B cell (primary cell): ENCODE measurements at regions not wholly inside any gene's neighbourhood (a gene's known extent, or its start where the extent isn't known, plus 50 kb on each side); places are given as distances from the start of the nearest gene placed in this dataset.

Experiments used
- ATAC-seq: fragments of 200-7000 bp; cut with Tn5 transposase; one replicate; pipeline ENCODE4 v1.10.0; 2021; ENCODE audit warnings: low read depth, mild to moderate bottlenecking, moderate number of reproducible peaks, moderate library complexity
- CTCF ChIA-PET: fragments of 350-600 bp; sonication (Branson Sonifier 250); formaldehyde crosslinking; loops from one replicate; lab custom pipeline; 2021; ENCODE audit warnings: antibody characterized with exemption, inconsistent platforms; lab: Charles Lee
- POLR2A ChIA-PET: fragments of 350-600 bp; sonication (Branson Sonifier 250); formaldehyde crosslinking; loops from one replicate; lab custom pipeline; 2021; ENCODE audit warnings: antibody characterized with exemption; lab: Charles Lee
- DNase-seq: peaks from one replicate; pipeline ENCODE4 v3.0.0; 2013
- H2AFZ ChIP-seq: 2 replicates; pipeline ENCODE4 v1.6.1; 2012; ENCODE audit warnings: mild to moderate bottlenecking, low read depth, low read length; ENCODE audit not compliant: insufficient read depth, poor library complexity, severe bottlenecking
- H3K27ac ChIP-seq, 2 donors: 1 replicate in 1 of 2; 2 replicates in 1 of 2; pipeline ENCODE4 v1.5.1; 2012 to 2013; ENCODE audit warnings: low read length in 2 of 2, mild to moderate bottlenecking in 2 of 2, moderate library complexity in 1 of 2
- H3K27me3 ChIP-seq, 4 experiments: fragments of 200-600 bp in 1 of 4; sonication (generic) in 1 of 4; replicated peaks in 1 of 4; 1 replicate in 2 of 4; 2 replicates in 2 of 4; pipeline versions ENCODE4 v1.6.1 to v1.7.0; 2013 to 2016; ENCODE audit warnings: low read length in 3 of 4, mild to moderate bottlenecking in 2 of 4, mixed read lengths in 1 of 4, moderate library complexity in 1 of 4; ENCODE audit not compliant: insufficient read depth in 4 of 4, control insufficient read depth in 3 of 4; ENCODE audit errors: control extremely low read depth in 1 of 4
- H3K36me3 ChIP-seq, 2 experiments: replicated peaks in 1 of 2; 1 replicate in 1 of 2; 2 replicates in 1 of 2; pipeline versions ENCODE4 v1.6.1 to v1.7.1; 2013; ENCODE audit warnings: low read length in 1 of 2; ENCODE audit not compliant: insufficient read depth in 2 of 2, control insufficient read depth in 1 of 2; ENCODE audit errors: control extremely low read depth in 1 of 2, extremely low read depth in 1 of 2
- H3K4me1 ChIP-seq, 2 donors: fragments of 200-600 bp in 1 of 2; sonication (generic) in 1 of 2; 1 replicate in 1 of 2; 2 replicates in 1 of 2; pipeline versions ENCODE4 v1.5.1 to v1.6.1; 2013 to 2017; ENCODE audit warnings: low read length in 2 of 2; ENCODE audit not compliant: control insufficient read depth in 2 of 2, insufficient read depth in 2 of 2
- H3K4me2 ChIP-seq: replicated peaks from 2 replicates; pipeline ENCODE3; 2012; ENCODE audit warnings: mild to moderate bottlenecking, low read depth, low read length; ENCODE audit not compliant: poor library complexity, severe bottlenecking
- H3K4me3 ChIP-seq, 5 experiments: fragments of 200-600 bp in 1 of 5; sonication (generic) in 1 of 5; 1 replicate in 3 of 5; 2 replicates in 2 of 5; pipeline versions ENCODE4 v1.5.1 to v1.7.0; 2011 to 2016; ENCODE audit warnings: low read length in 4 of 5, mild to moderate bottlenecking in 4 of 5, low read depth in 2 of 5, control low read depth in 1 of 5, moderate library complexity in 1 of 5; ENCODE audit not compliant: insufficient read depth in 1 of 5; ENCODE audit errors: control extremely low read depth in 1 of 5, extremely low read depth in 1 of 5
- H3K79me2 ChIP-seq: fragments of 200-600 bp; sonication (generic); one replicate; pipeline ENCODE4 v1.6.0; 2016; ENCODE audit warnings: low read length; ENCODE audit not compliant: control insufficient read depth, insufficient read depth
- H3K9ac ChIP-seq: fragments of 200-600 bp; sonication (generic); 2 replicates; pipeline ENCODE4 v1.6.1; 2017; ENCODE audit warnings: mild to moderate bottlenecking, low read length, moderate library complexity
- H3K9me3 ChIP-seq, 3 donors: one replicate each; pipeline versions ENCODE4 v1.6.1 to v1.7.1; 2013; ENCODE audit warnings: low read length in 2 of 3; ENCODE audit not compliant: control insufficient read depth in 2 of 3, insufficient read depth in 1 of 3; ENCODE audit errors: control extremely low read depth in 1 of 3
- H4K20me1 ChIP-seq: 2 replicates; pipeline ENCODE4 v1.6.0; 2012; ENCODE audit warnings: mild to moderate bottlenecking, low read length; ENCODE audit not compliant: insufficient read depth, control insufficient read depth, poor library complexity, severe bottlenecking
- H3K27ac Mint-ChIP-seq: one replicate; pipeline ENCODE4 v1.8.0; 2021; ENCODE audit warnings: mixed read lengths
- H3K27me3 Mint-ChIP-seq: one replicate; pipeline ENCODE4 v1.8.0; 2021; ENCODE audit warnings: mixed read lengths
- H3K4me1 Mint-ChIP-seq: one replicate; pipeline ENCODE4 v1.8.0; 2021; ENCODE audit warnings: mixed read lengths
- H3K4me3 Mint-ChIP-seq: one replicate; pipeline ENCODE4 v1.8.0; 2021; ENCODE audit warnings: mixed read lengths
- H3K9me3 Mint-ChIP-seq: one replicate; pipeline ENCODE4 v1.8.0; 2022; ENCODE audit warnings: mixed read lengths; ENCODE audit not compliant: insufficient read depth
- EZH2 ChIP-seq: IDR thresholded peaks from 2 replicates; pipeline ENCODE4 v1.6.1; 2012; ENCODE audit warnings: borderline replicate concordance, low read depth, mild to moderate bottlenecking, moderate library complexity, low read length; ENCODE audit not compliant: insufficient read depth, poor library complexity, severe bottlenecking
- WGBS: methylation state at CpG from one replicate; pipeline ENCODE4 v1.1.5; 2013; ENCODE audit warnings: missing lambda C conversion rate; ENCODE audit not compliant: insufficient coverage; 5-methylcytosine and 5-hydroxymethylcytosine counted together
- intact Hi-C: fragments of 100-400 bp; cut with micrococcal nuclease; formaldehyde crosslinking; loops from one replicate; pipeline ENCODE4 v1.10.0; 2022
- TF ChIP-seq, protein P1 (sequence below): fragments of 200-600 bp; IDR thresholded peaks from one replicate; pipeline ENCODE4 v1.8.0; 2022; ENCODE audit warnings: antibody characterized with exemption, mild to moderate bottlenecking

DNA sequence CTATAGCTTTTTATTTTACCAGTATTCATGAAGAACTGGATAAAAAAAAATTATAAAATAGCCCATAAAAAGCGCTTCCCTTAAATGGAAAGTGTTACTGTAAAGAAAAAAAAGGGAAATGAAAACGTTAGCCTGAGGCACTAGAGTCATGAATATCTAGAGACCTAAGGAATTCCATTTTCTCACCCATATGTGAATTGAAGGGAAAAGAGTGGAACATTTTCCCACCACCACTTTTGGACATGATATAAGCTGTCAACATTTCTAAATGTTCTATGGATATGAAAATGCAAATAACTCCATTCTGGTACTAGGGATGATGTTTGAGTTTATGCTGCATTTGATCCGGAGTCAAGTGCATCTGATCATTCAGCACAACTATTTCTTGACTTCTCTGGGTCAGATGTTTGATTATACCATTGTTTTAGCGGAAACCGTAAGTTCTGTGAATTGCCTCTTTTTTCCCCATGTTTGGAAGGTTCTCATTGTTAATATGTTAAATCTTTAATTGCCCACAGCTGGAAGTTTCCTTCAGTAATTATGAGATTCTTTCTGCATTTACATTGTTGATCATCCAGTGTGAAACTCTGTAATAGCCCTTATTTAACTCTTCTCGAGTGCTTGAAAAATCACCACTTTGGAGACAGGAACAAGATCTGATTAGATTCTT is 467.4 kb upstream of the SEMA6A start:
- ATAC-seq = no peak
- Histone ChIP-seq H3K4me3 (no peak overlapping the region), H3K79me2 (no peaks in the 10 kb centered on the region), H3K9ac (no peak overlapping the region), H3K4me1 (no peaks in the 10 kb centered on the region), H2AFZ (no peak overlapping the region), H3K9me3 (peaks cover 0 to 4% (median 0%) of the 10 kb centered on the region in 3 donors), H3K27ac (no peak overlapping the region), H3K36me3 (no peaks in the 10 kb centered on the region), H4K20me1 (no peaks in the 10 kb centered on the region), H3K27me3 (no peaks in the 10 kb centered on the region), H3K4me2 (no peak overlapping the region)
- no peak overlapping the region for H3K4me3 Mint-ChIP-seq
- ChIA-PET CTCF (no interaction called here), POLR2A (no interaction called here)
- no peaks in the 10 kb centered on the region for H3K9me3 Mint-ChIP-seq
- intact Hi-C loops = no loop called here
- no peaks in the 10 kb centered on the region for H3K27me3 Mint-ChIP-seq
- no peak for DNase-seq
- H3K4me1 Mint-ChIP-seq = no peaks in the 10 kb centered on the region
- no CpG with 5 or more reads among the region's 6 CpGs for WGBS
- no peak overlapping the region for H3K27ac Mint-ChIP-seq
- no peak for TF ChIP-seq EZH2
- TF ChIP-seq, protein P1, sequence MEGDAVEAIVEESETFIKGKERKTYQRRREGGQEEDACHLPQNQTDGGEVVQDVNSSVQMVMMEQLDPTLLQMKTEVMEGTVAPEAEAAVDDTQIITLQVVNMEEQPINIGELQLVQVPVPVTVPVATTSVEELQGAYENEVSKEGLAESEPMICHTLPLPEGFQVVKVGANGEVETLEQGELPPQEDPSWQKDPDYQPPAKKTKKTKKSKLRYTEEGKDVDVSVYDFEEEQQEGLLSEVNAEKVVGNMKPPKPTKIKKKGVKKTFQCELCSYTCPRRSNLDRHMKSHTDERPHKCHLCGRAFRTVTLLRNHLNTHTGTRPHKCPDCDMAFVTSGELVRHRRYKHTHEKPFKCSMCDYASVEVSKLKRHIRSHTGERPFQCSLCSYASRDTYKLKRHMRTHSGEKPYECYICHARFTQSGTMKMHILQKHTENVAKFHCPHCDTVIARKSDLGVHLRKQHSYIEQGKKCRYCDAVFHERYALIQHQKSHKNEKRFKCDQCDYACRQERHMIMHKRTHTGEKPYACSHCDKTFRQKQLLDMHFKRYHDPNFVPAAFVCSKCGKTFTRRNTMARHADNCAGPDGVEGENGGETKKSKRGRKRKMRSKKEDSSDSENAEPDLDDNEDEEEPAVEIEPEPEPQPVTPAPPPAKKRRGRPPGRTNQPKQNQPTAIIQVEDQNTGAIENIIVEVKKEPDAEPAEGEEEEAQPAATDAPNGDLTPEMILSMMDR = no peak

DNA sequence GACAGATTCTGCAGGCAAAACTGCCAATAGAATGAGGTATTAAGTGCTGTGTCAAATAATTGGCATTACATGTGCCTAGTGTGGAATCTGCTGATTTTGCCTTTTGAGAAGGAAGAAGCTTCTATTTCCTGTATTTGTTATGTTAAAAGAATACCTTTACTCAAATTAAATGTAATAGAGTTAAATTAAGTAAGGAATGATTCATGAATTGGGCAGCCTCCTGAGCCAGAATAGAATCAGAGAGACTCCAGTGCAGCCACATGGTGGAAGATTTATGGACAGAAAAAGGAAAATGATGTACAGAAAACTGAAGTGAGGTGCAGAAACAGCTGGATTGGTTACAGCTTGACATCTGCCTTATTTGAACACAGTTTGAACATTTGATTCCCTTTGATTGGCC is 464.4 kb upstream of the SEMA6A start:
- ChIA-PET POLR2A (interaction anchor here (0.7 kb wide), 1 partner anchor 419 kb away, joined by 12 read pairs; no protein-coding TSS in a partner anchor), CTCF (no interaction called here)
- Histone ChIP-seq H3K79me2 (no peaks in the 10 kb centered on the region), H3K27ac (no peak overlapping the region), H3K9me3 (no peaks in the 10 kb centered on the region), H3K27me3 (no peaks in the 10 kb centered on the region), H2AFZ (no peak overlapping the region), H4K20me1 (no peaks in the 10 kb centered on the region), H3K4me3 (no peak overlapping the region), H3K4me1 (no peaks in the 10 kb centered on the region), H3K9ac (no peak overlapping the region), H3K36me3 (no peaks in the 10 kb centered on the region), H3K4me2 (no peak overlapping the region)
- intact Hi-C loops = no loop called here
- Mint-ChIP-seq H3K27ac (no peak overlapping the region), H3K4me1 (no peaks in the 10 kb centered on the region), H3K9me3 (no peaks in the 10 kb centered on the region), H3K27me3 (no peaks in the 10 kb centered on the region), H3K4me3 (no peak overlapping the region)
- no peak for ATAC-seq
- TF ChIP-seq, protein P1 = no peak
- no peak for TF ChIP-seq EZH2
- DNase-seq = no peak
